ENCODE measurements at regions not wholly inside any gene's neighbourhood (a gene's known extent, or its start where the extent isn't known, plus 50 kb on each side); places are given as distances from the start of the nearest gene placed in this dataset.
A peak's percentile ranks its signal among the peaks of the same experiment; 100 is the strongest.

DNA sequence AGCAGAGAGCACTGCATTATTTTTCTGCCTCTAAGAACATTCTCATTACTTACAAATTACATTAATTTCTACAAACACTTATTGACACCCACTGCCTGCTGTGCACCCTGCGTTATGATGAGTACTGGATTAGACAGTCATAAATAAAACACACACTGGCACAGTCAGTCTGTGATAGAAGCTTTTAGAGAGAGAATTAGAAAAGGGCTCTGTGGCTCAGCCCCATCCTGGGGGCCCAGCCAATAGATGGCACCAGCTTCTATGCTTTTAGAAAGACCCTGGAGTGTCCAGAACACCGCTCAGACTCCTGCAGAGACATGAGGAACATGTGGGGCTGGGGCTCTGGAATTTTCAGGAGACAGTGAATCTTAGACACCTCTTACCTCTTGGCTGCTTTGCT, 61.0 kb upstream of the RAPGEF1 start:
- H3K4me3 ChIP-seq (ENCODE audit: low read length), result no peak overlapping the region
- no peak for TF ChIP-seq CTCF (conservative IDR thresholded peaks at IDR 0.05; ENCODE audit: low read length)
- no peak for DNase-seq (ENCODE audit: low read depth)

DNA sequence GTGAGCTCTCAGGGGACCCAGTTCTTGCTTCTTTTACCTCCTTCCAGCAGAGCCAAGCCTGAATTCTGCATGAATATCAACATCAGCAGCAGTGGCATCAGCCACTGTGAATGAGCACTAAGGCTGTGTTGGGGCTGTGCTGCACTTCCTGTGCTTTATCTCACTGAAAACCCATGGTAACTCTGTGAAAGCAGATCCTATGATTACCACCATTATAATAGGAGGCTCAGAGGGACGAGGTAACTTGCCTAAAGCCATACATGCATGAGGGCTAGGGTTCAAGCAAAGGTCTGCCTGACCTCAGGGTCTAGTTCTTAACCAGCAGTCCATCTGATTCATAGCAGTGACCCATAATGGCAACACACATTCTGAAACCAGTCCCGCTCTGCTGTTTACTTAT, 60.5 kb upstream of the RAPGEF1 start:
- TF ChIP-seq CTCF (conservative IDR thresholded peaks at IDR 0.05; ENCODE audit: low read length), result no peak
- no peak overlapping the region for H3K4me3 ChIP-seq (ENCODE audit: low read length)
- no peak for DNase-seq (ENCODE audit: low read depth)

- TF ChIP-seq CTCF (conservative IDR thresholded peaks at IDR 0.05; ENCODE audit: low read length), result no peak
- DNase-seq (ENCODE audit: low read depth), result peak; percentile 16
- H3K4me3 ChIP-seq (ENCODE audit: low read length), result no peak overlapping the region
Observed at GRCh38 chr9:131799177-131799823, 59.4 kb upstream of the RAPGEF1 start.

GRCh38 chr9:131798246-131798645, 58.4 kb upstream of the RAPGEF1 start:
- no peak overlapping the region for H3K4me3 ChIP-seq (ENCODE audit: low read length)
- no peak for DNase-seq (ENCODE audit: low read depth)
- TF ChIP-seq CTCF (conservative IDR thresholded peaks at IDR 0.05; ENCODE audit: low read length), result no peak

DNA sequence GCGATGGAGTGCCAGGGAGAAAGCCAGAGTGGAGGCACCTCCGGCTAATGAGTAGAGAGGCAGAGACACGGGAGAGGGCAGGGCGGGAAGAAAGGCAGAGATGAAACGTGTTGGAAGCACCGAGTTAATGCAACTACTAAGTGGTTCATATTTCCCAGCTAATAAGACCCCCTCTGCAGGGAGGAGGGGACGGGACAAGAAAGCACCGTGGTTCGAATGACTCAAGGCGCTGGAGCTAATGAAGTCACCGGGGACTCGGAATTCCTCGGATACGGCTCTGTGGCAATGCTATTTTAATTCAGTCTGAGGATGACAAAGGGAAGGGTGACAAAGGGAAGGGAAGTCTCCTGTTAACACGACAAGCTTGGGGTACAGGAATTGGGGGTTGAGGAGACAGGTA, 54.5 kb upstream of the RAPGEF1 start:
- H3K4me3 ChIP-seq (ENCODE audit: low read length), result no peak overlapping the region
- no peak for TF ChIP-seq CTCF (conservative IDR thresholded peaks at IDR 0.05; ENCODE audit: low read length)

DNA sequence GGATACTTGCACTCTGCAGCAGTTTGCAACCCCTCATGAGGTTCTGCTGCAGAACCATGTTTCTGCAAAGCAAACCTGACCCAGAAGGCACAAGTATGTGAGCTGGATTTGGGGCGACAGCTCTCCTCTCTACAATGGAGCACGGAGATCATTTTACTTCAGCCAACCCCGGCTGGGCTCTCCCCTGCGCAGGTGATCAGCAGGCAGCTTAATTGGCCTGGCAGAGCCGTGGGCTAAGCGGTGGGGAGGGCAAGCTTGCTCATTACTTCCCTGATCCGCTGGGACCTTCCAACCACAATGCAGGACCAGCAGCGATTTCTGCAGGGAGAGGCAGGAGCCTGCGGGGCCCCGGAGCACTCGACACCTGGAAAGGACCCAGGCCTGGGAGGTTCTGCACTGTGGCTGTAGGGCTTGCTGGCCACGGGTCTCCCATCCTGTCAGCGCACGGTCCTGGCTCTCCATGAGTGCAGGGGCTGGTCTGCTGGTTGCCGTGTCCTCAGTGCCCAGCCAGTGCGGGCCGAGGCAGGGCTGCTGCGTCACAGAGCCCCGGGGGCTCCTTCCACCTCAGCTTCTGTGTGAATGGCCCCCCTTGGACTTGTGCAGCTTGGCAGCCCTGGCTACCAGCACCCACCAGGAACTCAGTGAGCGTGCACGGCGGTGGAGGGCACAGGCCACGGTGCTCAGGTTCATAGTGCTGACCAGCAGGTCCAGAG, 51.8 kb upstream of the RAPGEF1 start:
- TF ChIP-seq CTCF (conservative IDR thresholded peaks at IDR 0.05; ENCODE audit: low read length), result no peak
- H3K4me3 ChIP-seq (ENCODE audit: low read length), result no peak overlapping the region
- DNase-seq (ENCODE audit: low read depth), result no peak

More for the DNA sequence above, 54.5 kb upstream of the RAPGEF1 start:
- no peak for DNase-seq (ENCODE audit: low read depth)
